HG03159 (cell line): ENCODE measurements at regions not wholly inside any gene's neighbourhood (a gene's known extent, or its start where the extent isn't known, plus 50 kb on each side); places are given as distances from the start of the nearest gene placed in this dataset.

Source experiments
- ATAC-seq: cut with Tn5 transposase; IDR thresholded peaks from one replicate; pipeline ENCODE4 v1.9.1; 2021; ENCODE audit warnings: mild to moderate bottlenecking, moderate library complexity; ENCODE audit not compliant: unreplicated experiment

- no peak for ATAC-seq
These were observed 135.7 kb upstream of the XYLT1 start for GRCh38 chr16:17606460-17606859.

- ATAC-seq, result no peak
These were observed 135.0 kb upstream of the XYLT1 start for GRCh38 chr16:17605784-17606183.

DNA sequence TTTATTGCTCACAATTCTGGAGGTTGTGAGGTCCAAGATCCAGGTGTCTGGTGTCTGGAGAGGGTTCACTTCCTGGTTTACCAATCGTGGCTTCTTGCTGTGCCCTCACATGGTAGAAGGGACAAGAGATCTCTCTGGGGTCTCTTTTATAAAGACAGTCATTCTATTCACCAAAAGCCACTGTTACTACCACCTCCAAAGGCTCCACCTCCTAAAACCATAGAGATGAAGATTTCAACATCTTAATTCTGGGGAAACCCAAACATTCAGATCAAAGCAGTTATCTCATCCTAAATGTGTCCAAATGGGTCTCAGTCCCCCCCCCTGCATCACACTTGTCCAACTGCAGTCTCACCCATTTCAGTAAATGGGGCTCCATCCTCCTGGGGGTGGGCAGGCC, 132.9 kb upstream of the XYLT1 start:
- no peak for ATAC-seq

DNA sequence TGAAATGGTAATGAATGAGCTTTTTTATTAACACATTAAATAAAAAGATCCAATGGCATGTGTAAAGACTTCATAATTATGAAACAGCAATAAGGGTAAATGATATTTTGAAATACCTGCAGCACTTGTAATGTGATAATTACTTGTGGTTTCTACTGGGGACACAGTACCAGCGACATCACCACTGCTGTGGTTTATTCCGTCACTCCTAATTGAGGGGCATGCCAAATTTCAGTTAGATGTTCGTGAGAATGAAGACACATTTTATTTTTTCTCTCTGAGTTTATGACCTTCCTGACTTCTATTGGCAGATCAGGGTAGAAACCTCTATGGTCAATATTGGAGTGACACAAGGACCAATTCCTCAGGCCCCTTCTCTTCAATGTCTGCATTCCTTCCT, 131.9 kb upstream of the XYLT1 start:
- ATAC-seq, result no peak

DNA sequence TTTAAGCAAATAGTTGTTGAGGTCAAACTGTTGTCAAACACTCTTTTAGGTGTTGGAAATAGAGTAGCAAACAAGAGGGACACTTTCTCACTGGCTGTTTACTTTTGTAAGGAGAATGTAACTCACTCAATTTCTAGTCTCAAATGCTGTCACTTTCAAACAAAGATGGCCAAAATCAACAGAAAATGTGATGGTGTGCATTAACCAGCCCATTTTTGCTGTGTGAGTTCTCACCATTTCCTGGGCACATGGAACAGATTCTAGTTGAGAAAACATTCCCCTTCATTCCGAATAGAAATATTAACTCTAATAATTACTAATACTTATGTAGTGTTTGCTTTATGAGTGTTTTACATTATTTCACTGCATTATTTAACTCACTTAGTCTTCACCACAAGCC, 128.2 kb upstream of the XYLT1 start:
- no peak for ATAC-seq

- no peak for ATAC-seq
These were observed 121.1 kb upstream of the XYLT1 start for GRCh38 chr16:17591655-17592405.

DNA sequence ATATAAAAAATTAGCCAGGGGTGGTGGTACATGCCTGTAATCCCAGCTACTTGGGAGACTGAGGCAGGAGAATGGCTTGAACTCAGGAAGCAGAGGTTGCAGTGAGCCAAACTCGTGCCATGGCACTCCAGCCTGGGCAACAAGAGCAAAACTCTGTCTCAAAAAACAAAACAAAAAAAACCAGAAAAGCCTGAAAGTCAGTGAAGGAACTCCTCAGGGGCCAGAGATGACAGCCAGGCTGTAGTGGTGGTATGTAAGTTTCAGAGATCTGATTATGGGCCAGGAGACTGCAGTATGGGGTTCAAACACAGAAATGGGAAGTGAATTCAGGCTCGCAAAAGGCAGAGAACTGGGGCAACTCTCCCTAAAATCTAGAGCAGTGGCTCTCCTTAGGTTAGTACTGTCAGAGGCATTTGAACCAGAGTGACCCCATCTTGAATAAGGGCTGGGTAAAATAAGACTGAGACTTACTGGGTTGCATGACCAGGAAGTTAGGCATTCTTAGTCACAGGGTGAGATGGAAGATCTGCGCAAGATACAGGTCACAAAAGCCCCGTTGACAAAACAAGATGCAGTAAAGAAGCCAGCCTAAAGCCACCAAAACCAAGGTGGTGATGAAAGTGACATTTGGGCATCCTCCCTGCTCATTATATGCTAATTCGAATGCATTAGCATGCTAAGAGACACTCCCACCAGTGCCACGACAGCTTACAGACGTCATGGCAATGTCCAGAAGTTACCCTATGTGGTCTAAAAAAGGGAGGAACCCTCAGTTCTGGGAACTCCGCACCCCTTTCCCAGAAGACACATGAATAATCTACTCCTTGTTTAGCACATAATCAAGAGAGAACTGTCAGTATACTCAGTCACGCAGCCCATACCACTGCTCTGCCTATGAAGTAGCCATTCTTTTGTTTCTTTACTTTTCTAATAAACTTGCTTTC, 120.2 kb upstream of the XYLT1 start:
- no peak for ATAC-seq

- no peak for ATAC-seq
These were observed 119.1 kb upstream of the XYLT1 start for GRCh38 chr16:17589898-17590297.

DNA sequence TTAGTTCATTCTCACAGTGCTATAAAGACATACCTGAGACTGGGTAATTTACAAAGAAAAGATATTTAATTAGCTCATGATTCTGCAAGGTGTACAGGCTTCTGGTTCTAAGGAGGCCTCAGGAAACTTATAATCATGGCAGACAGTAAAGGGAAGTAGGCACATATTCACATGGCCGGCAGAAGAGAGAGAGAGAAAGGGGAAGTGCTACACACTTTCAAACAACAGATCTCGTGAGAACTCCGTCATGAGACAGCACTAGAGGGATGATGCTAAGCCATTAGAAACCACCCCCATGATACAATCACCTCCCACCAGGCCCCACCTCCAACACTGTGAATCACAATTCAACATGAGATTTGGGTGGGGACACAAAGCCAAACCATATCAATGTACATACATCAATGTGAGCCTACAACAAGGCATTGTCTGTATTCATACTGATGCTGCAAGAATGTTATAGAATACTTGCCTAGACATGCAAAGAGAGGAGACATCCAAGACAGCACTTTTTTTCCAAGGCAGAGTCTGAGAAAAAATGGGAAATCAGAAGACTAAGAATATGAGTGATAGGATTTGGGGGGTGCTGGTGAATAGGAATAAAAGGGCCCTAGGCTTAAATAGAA, 114.8 kb upstream of the XYLT1 start:
- no peak for ATAC-seq

DNA sequence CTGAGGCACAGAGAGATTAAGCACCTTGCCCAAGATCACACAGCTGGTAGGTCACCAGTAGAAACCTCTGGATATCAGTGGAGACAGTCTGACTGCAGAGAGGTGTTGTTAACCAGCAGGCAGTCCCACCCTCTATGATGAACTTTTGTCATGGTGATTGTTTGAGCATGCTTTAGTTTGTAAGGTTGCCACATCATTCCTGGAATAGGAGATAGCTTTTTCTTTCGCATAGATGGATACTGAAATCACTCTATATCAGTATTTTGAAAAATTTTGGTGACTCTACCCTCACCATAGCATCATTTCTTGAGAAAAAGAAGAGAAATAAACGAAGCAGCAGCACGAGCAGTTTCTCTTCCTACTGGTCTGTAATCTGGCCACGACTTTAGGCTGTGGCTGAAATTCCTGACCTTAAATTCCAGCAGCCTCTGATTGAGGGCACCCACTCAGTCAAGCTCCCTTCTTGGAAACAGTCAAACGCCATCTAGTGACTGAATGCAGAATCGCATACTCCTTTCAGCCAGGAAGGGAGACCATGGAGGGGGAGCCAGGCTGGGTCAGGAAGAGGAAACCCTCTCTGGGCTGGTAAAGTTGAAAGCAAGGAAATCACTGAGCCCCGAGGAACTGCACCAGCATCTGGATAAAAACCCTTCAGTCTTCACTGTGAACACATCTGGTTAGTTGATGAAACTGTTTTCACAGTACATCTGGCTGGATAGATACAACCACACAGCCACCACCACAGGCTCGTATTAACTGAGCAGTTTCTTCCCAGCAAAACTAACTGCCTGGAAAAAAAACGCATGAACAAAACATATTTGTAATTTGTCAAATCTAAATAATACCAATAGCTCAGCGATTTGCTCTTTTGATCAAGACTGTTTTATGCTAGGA, 108.5 kb upstream of the XYLT1 start:
- no peak for ATAC-seq

DNA sequence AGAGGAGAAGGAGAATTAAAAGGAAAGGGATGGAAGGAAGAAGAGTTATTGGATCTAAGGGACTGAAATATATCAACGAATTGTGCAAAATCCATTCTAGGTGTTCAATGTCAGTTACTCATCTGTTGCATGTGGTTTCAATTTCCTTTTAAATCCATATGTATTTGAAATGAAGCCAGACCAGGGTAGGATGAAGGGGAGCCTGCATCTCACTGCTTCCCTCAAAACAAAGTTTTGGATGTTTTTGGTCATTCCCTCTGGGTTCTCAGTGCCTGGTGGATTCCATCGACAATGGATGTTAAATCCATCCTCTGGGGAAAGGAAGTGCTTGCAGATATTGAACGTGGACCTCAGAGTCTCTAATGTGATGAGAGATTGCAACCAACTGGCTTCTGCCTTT, 103.5 kb upstream of the XYLT1 start:
- ATAC-seq, result no peak

DNA sequence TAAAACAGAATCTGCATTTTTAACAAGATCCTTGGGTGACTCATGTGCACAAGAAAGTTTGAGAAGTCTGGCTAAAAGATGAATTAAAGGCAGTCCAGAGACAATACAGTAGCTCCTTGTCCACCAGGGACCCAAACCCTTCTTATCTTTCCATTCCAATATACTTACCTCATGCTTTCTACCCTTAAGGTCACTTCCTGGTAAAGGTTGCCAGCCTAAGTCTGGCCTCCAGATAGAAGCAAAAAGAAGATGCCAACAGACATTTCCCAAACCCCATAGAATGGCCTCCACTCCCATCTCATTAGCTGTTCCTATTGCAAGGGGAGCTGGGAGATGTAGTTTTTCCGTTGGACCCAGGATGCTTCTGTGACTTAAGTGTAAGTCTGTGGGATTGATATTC, 101.4 kb upstream of the XYLT1 start:
- ATAC-seq, result no peak

GRCh38 chr16:17571499-17572093, 100.8 kb upstream of the XYLT1 start:
- ATAC-seq, result no peak

DNA sequence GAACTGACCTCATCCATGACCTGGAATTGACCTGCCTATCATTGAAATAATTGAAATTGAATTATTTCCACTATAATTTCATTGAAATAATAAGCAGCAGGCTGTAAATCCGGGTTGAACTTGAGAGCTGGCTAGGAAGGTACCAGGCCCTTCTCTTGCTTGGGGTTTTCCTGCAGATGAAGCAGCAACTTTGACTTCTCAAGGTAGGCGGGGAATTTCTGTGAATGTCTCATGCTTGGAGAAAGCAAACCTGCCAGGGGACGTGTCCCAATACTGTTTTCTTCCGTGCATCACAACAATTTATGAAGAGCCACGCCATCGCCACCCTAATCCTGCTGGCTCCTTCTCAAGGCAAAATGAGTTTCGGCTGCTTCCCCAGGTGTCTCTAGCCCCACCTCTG, 97.5 kb upstream of the XYLT1 start:
- no peak for ATAC-seq

GRCh38 chr16:17567455-17567854, 96.7 kb upstream of the XYLT1 start:
- ATAC-seq, result no peak

- no peak for ATAC-seq
These were observed 96.1 kb upstream of the XYLT1 start for GRCh38 chr16:17566656-17567450.

DNA sequence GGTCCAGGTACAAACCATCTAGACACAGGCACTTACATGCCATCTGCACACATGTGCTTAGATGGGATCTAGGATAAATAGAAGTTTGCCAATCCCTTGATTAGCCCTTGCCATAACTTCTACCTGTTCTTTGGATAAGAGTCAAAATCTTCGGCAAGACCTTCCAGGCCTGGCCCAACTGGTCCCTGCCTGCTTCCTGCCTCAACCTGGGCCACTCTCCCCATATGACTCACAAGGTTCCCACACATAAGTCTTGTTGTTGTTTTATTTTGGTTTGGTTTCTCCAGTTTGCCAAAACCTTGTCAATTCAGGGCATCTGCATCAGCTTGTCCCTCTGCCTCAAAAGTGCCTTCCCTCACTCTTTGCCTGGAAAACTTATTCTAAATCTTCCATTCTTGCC, 95.3 kb upstream of the XYLT1 start:
- ATAC-seq, result no peak

DNA sequence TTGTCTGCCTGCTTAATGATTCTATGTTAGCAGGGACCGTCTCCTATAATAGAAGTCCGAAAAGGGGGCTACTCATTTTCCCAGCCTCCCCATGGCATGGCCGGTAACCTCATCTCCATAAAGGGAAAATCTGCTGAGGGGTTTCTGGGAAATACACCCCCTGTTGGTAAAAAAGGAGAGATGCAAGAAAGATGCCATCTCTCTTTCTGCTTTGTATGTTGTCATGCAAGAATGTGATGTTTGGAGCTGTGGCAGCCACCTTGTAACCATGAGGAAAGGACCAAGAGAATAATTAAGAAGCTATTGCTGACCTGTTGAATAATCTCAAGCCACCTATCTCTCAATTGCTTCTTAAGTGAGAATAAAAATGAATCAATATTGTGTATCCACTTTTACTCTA, 94.8 kb upstream of the XYLT1 start:
- ATAC-seq, result no peak

DNA sequence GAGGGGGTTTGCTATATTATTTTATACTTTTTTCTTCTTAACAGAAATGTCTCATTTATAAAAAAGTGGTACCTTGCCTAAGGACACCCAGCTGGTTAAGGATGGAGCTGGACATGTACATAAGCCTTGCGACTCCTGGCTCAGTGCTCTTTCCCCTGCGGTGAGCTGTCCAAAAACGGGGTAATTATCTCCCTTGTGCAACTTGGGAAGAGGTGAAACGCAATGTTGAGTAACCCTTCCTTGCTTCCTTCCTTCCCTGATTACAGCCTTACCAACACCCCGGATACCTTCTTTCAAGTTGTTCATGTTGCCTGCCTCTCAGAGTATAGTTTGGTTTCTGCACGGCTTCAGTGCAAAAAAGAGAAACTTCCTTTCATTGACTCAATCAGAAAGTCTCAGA, 94.1 kb upstream of the XYLT1 start:
- ATAC-seq, result no peak
